ENCODE measurements at regions not wholly inside any gene's neighbourhood (a gene's known extent, or its start where the extent isn't known, plus 50 kb on each side); places are given as distances from the start of the nearest gene placed in this dataset.

DNA sequence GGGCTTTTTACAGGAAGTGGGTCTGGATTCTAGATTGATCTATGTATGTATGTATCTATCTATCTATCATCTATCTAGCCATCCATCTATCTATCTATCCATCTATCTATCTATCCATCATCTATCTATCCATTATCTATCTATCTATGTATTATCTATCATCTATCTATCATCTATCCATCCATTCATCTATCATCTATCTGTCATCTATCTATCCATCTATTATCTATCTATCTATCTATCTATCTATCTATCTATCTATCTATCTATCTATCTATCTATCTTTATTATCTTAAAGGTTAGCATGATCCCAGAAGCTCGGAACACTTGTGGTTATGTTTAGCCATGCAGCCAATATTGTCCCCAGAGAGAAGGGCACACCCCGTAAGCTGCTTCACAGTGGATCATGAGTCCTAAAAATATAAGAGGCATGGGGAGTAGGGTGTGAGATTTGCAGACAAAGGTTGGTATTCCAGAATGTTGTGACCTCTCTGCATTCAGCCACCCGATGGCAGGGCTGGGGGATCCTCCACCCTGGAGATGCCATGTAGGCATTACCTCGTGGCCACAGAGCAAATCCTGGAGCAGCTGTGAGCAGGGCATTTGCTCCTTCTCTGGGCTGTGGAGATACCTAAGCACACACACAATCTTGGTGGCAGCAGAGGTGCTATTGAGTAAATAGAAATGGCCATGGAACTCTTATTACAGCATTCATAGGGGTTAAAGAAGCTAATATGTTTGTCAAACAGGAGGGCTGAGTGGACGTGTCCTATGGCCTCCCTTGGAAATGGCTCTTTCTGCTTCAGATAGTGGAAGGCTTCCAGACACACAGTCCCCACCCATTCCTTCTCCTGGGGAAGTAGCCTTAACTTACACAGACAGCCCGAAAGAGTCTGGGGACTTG, 310.0 kb upstream of the TSHZ3 start:
- TF ChIP-seq, protein P1, sequence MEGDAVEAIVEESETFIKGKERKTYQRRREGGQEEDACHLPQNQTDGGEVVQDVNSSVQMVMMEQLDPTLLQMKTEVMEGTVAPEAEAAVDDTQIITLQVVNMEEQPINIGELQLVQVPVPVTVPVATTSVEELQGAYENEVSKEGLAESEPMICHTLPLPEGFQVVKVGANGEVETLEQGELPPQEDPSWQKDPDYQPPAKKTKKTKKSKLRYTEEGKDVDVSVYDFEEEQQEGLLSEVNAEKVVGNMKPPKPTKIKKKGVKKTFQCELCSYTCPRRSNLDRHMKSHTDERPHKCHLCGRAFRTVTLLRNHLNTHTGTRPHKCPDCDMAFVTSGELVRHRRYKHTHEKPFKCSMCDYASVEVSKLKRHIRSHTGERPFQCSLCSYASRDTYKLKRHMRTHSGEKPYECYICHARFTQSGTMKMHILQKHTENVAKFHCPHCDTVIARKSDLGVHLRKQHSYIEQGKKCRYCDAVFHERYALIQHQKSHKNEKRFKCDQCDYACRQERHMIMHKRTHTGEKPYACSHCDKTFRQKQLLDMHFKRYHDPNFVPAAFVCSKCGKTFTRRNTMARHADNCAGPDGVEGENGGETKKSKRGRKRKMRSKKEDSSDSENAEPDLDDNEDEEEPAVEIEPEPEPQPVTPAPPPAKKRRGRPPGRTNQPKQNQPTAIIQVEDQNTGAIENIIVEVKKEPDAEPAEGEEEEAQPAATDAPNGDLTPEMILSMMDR (IDR thresholded peaks at IDR 0.05; ENCODE audit: low read depth, low read length, poor library complexity, severe bottlenecking), result no peak
- TF ChIP-seq EZH2phosphoT487 (IDR thresholded peaks at IDR 0.05; ENCODE audit: borderline replicate concordance, low read length), result no peak
